Activated naive CD8-positive, alpha-beta T cell (primary cell): ENCODE measurements at regions not wholly inside any gene's neighbourhood (a gene's known extent, or its start where the extent isn't known, plus 50 kb on each side); places are given as distances from the start of the nearest gene placed in this dataset.
"Not testable (repeated sequence)": the region's sequence is repeated elsewhere in the genome, so short reads cannot be mapped to it uniquely, and the experiment has no call there.

Experiments
- H3K27ac Mint-ChIP-seq: one replicate; pipeline ENCODE4 v1.8.0; 2021; ENCODE audit warnings: mixed read lengths
- H3K27me3 Mint-ChIP-seq: one replicate; pipeline ENCODE4 v1.8.0; 2021; ENCODE audit warnings: mixed read lengths
- H3K36me3 Mint-ChIP-seq: one replicate; pipeline ENCODE4 v1.8.0; 2021; ENCODE audit warnings: mixed read lengths
- H3K4me1 Mint-ChIP-seq: one replicate; pipeline ENCODE4 v1.8.0; 2021; ENCODE audit warnings: low read depth, mixed read lengths
- H3K4me3 Mint-ChIP-seq: one replicate; pipeline ENCODE4 v1.8.0; 2021; ENCODE audit warnings: mild to moderate bottlenecking, mixed read lengths
- H3K9me3 Mint-ChIP-seq: one replicate; pipeline ENCODE4 v1.8.0; 2021; ENCODE audit warnings: low read depth, mixed read lengths

GRCh38 chr13:76336889-76337844 is 549.0 kb downstream of the KCTD12 start:
- Mint-ChIP-seq H3K27me3 (peaks cover 3% of the 10 kb centered on the region), H3K27ac (no peak overlapping the region), H3K9me3 (no peaks in the 10 kb centered on the region), H3K36me3 (no peaks in the 10 kb centered on the region), H3K4me1 (no peaks in the 10 kb centered on the region), H3K4me3 (no peak overlapping the region)

GRCh38 chr13:76335463-76335862 is 550.7 kb downstream of the KCTD12 start:
- H3K4me1 Mint-ChIP-seq: no peaks in the 10 kb centered on the region
- no peaks in the 10 kb centered on the region for H3K36me3 Mint-ChIP-seq

DNA sequence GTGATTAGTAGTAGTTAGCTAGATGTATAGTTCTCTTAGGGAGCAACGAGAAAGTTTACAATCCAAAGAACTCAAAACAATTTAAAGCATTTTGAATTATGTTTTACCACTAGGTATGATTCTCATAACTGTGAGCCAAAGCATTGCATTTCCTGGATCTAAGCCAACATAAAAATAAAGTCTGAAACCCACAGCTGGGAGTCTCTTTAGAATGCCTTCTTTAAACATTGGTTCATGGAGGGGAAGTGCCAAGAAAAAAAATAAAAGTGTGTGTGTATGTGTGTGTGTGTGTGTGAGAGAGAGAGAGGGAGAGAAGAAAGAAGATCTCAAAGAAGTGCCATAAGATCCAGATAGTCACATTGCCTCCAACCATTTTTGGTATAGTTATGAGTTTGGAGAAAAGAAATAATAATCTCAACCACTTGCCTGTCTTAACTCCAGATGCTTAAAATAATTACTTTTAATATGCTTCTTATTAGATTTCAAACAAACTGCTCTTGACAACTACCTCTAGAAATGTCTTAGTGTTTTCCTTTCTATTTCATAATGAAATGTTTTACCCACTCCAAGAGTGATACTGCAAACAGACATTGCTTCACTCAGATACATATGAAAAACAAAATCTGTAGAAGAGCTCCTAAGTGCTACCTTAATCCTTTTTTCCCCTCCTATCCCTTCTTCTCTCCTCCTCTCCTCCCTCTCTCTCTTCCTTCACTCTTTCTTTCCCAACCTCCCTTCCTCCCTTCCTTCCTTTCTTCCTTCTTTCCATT is 554.1 kb downstream of the KCTD12 start:
- H3K4me1 Mint-ChIP-seq: no peaks in the 10 kb centered on the region
- no peaks in the 10 kb centered on the region for H3K9me3 Mint-ChIP-seq
- no peaks in the 10 kb centered on the region for H3K27me3 Mint-ChIP-seq
- H3K27ac Mint-ChIP-seq: no peak overlapping the region
- no peaks in the 10 kb centered on the region for H3K36me3 Mint-ChIP-seq
- no peak overlapping the region for H3K4me3 Mint-ChIP-seq

More at GRCh38 chr13:76335463-76335862, 550.7 kb downstream of the KCTD12 start:
- no peak overlapping the region for H3K27ac Mint-ChIP-seq
- H3K9me3 Mint-ChIP-seq: no peaks in the 10 kb centered on the region
- H3K27me3 Mint-ChIP-seq: no peaks in the 10 kb centered on the region
- no peak overlapping the region for H3K4me3 Mint-ChIP-seq

DNA sequence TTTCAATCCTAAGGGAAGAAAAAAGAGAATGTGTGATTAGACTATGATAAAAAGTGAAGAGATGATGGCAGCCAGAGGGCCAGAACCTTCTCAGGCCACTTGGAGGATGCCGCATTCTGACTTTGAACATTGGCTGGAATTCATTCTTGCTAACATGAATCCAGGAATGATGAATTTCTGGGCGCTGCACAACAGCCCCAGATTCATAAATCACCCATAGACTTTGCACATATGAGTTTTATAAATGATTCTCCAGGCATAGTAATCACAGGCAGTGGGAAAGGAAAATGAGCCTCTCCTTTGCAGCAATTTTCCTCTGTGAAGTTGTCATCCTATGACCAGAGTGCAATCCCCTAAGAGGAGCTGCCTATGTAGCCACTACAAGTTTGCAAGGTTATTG is 555.4 kb downstream of the KCTD12 start:
- H3K4me3 Mint-ChIP-seq: no peak overlapping the region
- H3K9me3 Mint-ChIP-seq: no peaks in the 10 kb centered on the region
- no peak overlapping the region for H3K27ac Mint-ChIP-seq
- no peaks in the 10 kb centered on the region for H3K4me1 Mint-ChIP-seq
- H3K27me3 Mint-ChIP-seq: no peaks in the 10 kb centered on the region
- H3K36me3 Mint-ChIP-seq: no peaks in the 10 kb centered on the region

DNA sequence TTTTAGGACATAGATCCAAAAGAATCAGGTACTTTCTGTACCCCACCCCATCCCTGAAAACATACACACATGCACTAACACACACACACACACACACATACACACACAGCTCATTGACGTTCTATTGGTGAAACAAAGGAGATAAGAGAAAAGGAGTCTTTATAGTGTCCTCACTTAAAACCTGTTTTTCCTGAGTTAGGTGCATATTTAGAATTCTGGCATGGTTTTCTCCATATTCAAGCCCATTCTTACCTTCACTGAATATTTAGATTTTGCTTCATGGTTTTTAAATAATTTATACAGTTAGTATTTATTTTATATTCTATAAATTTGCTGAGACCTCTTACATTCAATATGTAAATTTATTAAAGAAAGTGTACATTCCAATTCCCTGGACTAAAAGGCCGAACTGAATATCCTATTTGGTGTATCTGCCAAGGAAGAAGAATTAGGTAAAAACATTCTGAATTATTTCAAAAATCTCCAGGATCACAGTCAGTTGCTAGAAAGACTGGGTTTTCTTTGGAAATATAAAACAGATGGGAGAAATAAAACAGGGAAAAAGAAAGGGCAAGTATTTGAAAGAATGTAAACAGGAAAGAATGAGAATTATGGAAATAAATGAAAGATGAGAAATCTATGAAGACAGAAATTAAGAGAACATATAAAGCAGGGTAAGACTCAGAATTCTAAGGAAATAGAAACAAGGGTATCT is 556.2 kb downstream of the KCTD12 start:
- no peaks in the 10 kb centered on the region for H3K36me3 Mint-ChIP-seq
- no peak overlapping the region for H3K27ac Mint-ChIP-seq
- H3K4me3 Mint-ChIP-seq: no peak overlapping the region
- H3K9me3 Mint-ChIP-seq: no peaks in the 10 kb centered on the region
- no peaks in the 10 kb centered on the region for H3K27me3 Mint-ChIP-seq
- no peaks in the 10 kb centered on the region for H3K4me1 Mint-ChIP-seq

GRCh38 chr13:76329004-76329403 is 557.2 kb downstream of the KCTD12 start:
- H3K4me3 Mint-ChIP-seq: no peak overlapping the region
- peaks cover 2% of the 10 kb centered on the region for H3K27me3 Mint-ChIP-seq
- H3K4me1 Mint-ChIP-seq: no peaks in the 10 kb centered on the region
- H3K36me3 Mint-ChIP-seq: no peaks in the 10 kb centered on the region
- no peak overlapping the region for H3K27ac Mint-ChIP-seq
- no peaks in the 10 kb centered on the region for H3K9me3 Mint-ChIP-seq

DNA sequence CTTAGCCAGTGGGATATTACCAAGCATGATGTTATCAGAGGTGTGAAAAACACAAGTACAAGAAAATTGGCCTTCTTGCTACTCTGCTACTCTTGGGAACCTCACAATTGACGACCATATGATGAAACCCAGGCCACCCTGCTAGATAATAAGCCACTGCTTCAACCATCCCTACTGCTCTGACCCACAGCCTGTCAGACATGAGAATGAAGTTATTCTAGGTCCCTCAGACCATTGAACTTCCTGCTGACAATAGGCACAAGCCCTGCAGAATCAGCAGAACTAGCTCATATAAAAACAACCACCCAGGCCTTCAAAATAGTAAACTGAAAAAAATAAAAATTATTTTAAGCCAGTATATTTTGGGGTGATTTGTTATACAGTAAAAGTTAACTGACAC is 559.9 kb downstream of the KCTD12 start:
- H3K4me3 Mint-ChIP-seq: no peak overlapping the region
- no peak overlapping the region for H3K27ac Mint-ChIP-seq
- no peaks in the 10 kb centered on the region for H3K4me1 Mint-ChIP-seq
- H3K27me3 Mint-ChIP-seq: peaks cover 2% of the 10 kb centered on the region
- no peaks in the 10 kb centered on the region for H3K36me3 Mint-ChIP-seq
- H3K9me3 Mint-ChIP-seq: no peaks in the 10 kb centered on the region

DNA sequence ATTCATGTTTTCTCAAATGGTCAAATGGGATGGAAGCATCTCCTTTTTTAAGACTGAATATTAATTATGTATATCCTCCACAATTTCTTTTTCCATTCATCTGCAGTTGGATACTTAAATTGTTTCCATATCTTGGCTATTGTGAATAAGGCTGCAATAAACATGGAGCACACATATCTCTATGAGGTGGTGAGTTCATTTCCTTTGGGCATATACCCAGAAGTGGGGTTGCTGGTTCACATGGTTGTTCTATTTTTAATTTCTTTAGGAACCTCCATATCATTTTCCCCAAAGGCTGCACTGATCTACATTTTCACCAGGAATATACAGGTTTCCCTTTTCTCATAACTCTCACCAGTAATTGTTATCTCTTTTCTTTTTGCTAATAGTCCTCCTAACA is 566.3 kb downstream of the KCTD12 start:
- H3K27ac Mint-ChIP-seq: no peak overlapping the region
- no peaks in the 10 kb centered on the region for H3K36me3 Mint-ChIP-seq
- peaks cover 2% of the 10 kb centered on the region for H3K27me3 Mint-ChIP-seq
- H3K4me1 Mint-ChIP-seq: no peaks in the 10 kb centered on the region
- no peak overlapping the region for H3K4me3 Mint-ChIP-seq
- no peaks in the 10 kb centered on the region for H3K9me3 Mint-ChIP-seq

GRCh38 chr13:76316998-76317527 is 569.1 kb downstream of the KCTD12 start:
- no peaks in the 10 kb centered on the region for H3K4me1 Mint-ChIP-seq
- H3K27me3 Mint-ChIP-seq: no peaks in the 10 kb centered on the region
- no peaks in the 10 kb centered on the region for H3K9me3 Mint-ChIP-seq
- no peak overlapping the region for H3K4me3 Mint-ChIP-seq
- H3K27ac Mint-ChIP-seq: no peak overlapping the region
- H3K36me3 Mint-ChIP-seq: no peaks in the 10 kb centered on the region

GRCh38 chr13:76314495-76314894 is 571.7 kb downstream of the KCTD12 start:
- Mint-ChIP-seq H3K27me3 (no peaks in the 10 kb centered on the region), H3K4me1 (no peaks in the 10 kb centered on the region), H3K36me3 (no peaks in the 10 kb centered on the region)

GRCh38 chr13:76307142-76307541 is 579.1 kb downstream of the KCTD12 start:
- H3K27ac Mint-ChIP-seq: no peak overlapping the region
- H3K4me3 Mint-ChIP-seq: no peak overlapping the region
- H3K4me1 Mint-ChIP-seq: no peaks in the 10 kb centered on the region
- peaks cover 1% of the 10 kb centered on the region for H3K27me3 Mint-ChIP-seq
- no peaks in the 10 kb centered on the region for H3K9me3 Mint-ChIP-seq
- H3K36me3 Mint-ChIP-seq: no peaks in the 10 kb centered on the region

More at GRCh38 chr13:76314495-76314894, 571.7 kb downstream of the KCTD12 start:
- Mint-ChIP-seq H3K27ac (no peak overlapping the region), H3K4me3 (no peak overlapping the region), H3K9me3 (no peaks in the 10 kb centered on the region)

GRCh38 chr13:76300688-76301087 is 585.5 kb downstream of the KCTD12 start:
- Mint-ChIP-seq H3K9me3 (no peaks in the 10 kb centered on the region), H3K27ac (no peak overlapping the region), H3K4me3 (no peak overlapping the region), H3K36me3 (no peaks in the 10 kb centered on the region), H3K4me1 (no peaks in the 10 kb centered on the region), H3K27me3 (peaks cover 1% of the 10 kb centered on the region)

GRCh38 chr13:76297331-76297730 is 588.9 kb downstream of the KCTD12 start:
- no peak overlapping the region for H3K27ac Mint-ChIP-seq
- no peaks in the 10 kb centered on the region for H3K27me3 Mint-ChIP-seq
- H3K4me3 Mint-ChIP-seq: no peak overlapping the region
- no peaks in the 10 kb centered on the region for H3K9me3 Mint-ChIP-seq
- H3K36me3 Mint-ChIP-seq: no peaks in the 10 kb centered on the region
- no peaks in the 10 kb centered on the region for H3K4me1 Mint-ChIP-seq

DNA sequence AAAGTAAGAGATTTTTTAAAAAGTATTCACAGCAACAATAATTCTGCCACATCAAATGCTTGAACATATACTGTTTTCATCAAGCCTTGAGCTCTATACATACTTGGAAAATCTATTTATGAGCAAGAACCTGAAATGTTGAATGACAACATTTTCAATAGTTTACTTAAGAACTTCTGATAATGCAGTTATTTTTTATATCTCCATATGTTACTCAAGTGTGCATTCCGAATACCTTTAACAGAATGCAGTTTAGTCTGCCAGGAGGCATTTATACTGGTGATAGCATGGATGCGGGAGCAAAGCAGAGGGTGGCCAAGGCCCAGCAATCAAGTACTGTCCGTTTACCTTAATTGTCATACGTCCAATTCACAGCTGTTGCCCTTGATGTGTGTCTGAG is 589.5 kb downstream of the KCTD12 start:
- Mint-ChIP-seq H3K36me3 (no peaks in the 10 kb centered on the region), H3K4me3 (no peak overlapping the region), H3K27me3 (no peaks in the 10 kb centered on the region), H3K27ac (no peak overlapping the region), H3K9me3 (no peaks in the 10 kb centered on the region), H3K4me1 (no peaks in the 10 kb centered on the region)

- not testable (repeated sequence) for H3K9me3 Mint-ChIP-seq, H3K27ac Mint-ChIP-seq, H3K27me3 Mint-ChIP-seq, H3K4me3 Mint-ChIP-seq, H3K4me1 Mint-ChIP-seq, H3K36me3 Mint-ChIP-seq
Observed at GRCh38 chr13:76295020-76295419, 591.2 kb downstream of the KCTD12 start.
